A673 (cell line): ENCODE measurements at regions not wholly inside any gene's neighbourhood (a gene's known extent, or its start where the extent isn't known, plus 50 kb on each side); places are given as distances from the start of the nearest gene placed in this dataset.

Experiments used
- CTCF ChIP-seq: fragments of 300-800, 200-600 bp; sonication (generic); conservative IDR thresholded peaks from 2 replicates; pipeline ENCODE4 v1.5.1; 2017; ENCODE audit warnings: low read depth, mild to moderate bottlenecking, antibody characterized with exemption, low read length, moderate library complexity, mixed read lengths
- EZH2 ChIP-seq: fragments of 200-600 bp; sonication (generic); IDR thresholded peaks from 2 replicates; pipeline ENCODE4 v1.6.1; 2017; ENCODE audit warnings: borderline replicate concordance, low read depth, mild to moderate bottlenecking, mixed read lengths, antibody characterized with exemption, low read length; ENCODE audit not compliant: poor library complexity, severe bottlenecking

GRCh38 chr20:40481743-40482458 lies 207.1 kb downstream of the MAFB start:
- no peak for TF ChIP-seq CTCF
- TF ChIP-seq EZH2 = no peak
